HL-60 (cell line): ENCODE measurements at regions not wholly inside any gene's neighbourhood (a gene's known extent, or its start where the extent isn't known, plus 50 kb on each side); places are given as distances from the start of the nearest gene placed in this dataset.

ENCODE experiments used
- DNase-seq, 2 experiments: peaks; one replicate each; pipeline ENCODE4 v3.0.0-alpha.2; 2010 to 2020; ENCODE audit warnings: low read depth in 1 of 2, low spot score in 1 of 2
- H3K27ac ChIP-seq: fragments of 250-450 bp; sonication (Bioruptor Pico); replicated peaks from 2 replicates; pipeline ENCODE4 v1.5.1; 2020; ENCODE audit warnings: mild to moderate bottlenecking, moderate library complexity
- H3K27me3 ChIP-seq: fragments of 250-450 bp; sonication (Bioruptor Pico); 2 replicates; pipeline ENCODE4 v1.5.1; 2021; ENCODE audit warnings: mild to moderate bottlenecking, moderate library complexity; ENCODE audit not compliant: insufficient read depth, poor library complexity, severe bottlenecking
- H3K4me3 ChIP-seq: replicated peaks from 2 replicates; pipeline ENCODE4 v1.5.1; 2011; ENCODE audit warnings: mild to moderate bottlenecking, control low read depth, low read length; ENCODE audit not compliant: insufficient read depth
- CTCF ChIP-seq: IDR thresholded peaks from one replicate; pipeline ENCODE4 v1.5.1; 2011; ENCODE audit warnings: low read length, control low read depth, inconsistent platforms; ENCODE audit not compliant: insufficient read depth
- GABPA ChIP-seq: IDR thresholded peaks from 2 replicates; pipeline ENCODE4 v1.6.1; 2012; ENCODE audit warnings: low read depth
- POLR2AphosphoS5 ChIP-seq: IDR thresholded peaks from 2 replicates; pipeline ENCODE4 v1.6.1; 2012; ENCODE audit warnings: low read depth
- REST ChIP-seq: IDR thresholded peaks from 2 replicates; pipeline ENCODE4 v1.6.1; 2012; ENCODE audit warnings: low read depth; ENCODE audit not compliant: insufficient replicate concordance
- SPI1 ChIP-seq: IDR thresholded peaks from 2 replicates; pipeline ENCODE4 v1.6.1; 2012; ENCODE audit warnings: low read depth, mild to moderate bottlenecking, borderline replicate concordance

DNA sequence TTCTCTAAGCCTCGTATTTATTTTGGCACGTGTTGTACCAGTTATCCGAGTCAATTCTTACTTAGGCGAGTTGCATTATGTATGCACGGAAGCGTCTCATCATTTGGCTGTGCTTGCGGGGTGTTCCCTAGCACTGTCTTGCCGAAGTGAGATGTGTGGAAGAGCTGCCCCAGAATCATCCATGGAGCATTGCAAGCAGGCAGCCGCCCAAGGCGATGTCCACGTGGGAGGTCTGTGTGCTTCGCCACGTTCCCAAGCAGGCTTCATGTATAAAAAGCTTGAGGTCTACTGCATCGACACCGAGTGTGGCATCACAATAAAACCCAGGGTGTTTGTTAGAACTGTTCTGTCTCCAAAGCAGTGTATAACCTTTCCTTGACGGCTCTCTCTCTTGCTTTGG is 849.9 kb downstream of the DCDC2C start:
- H3K27me3 ChIP-seq = no peaks in the 10 kb centered on the region
- DNase-seq = no peak
- no peak overlapping the region for H3K27ac ChIP-seq
- no peak for TF ChIP-seq CTCF
- TF ChIP-seq SPI1 = no peak
- TF ChIP-seq POLR2AphosphoS5 = no peak
- no peak for TF ChIP-seq GABPA
- no peak overlapping the region for H3K4me3 ChIP-seq

GRCh38 chr2:4556135-4556896 is 852.9 kb downstream of the DCDC2C start:
- no peak for DNase-seq
- H3K27ac ChIP-seq = no peak overlapping the region
- no peaks in the 10 kb centered on the region for H3K27me3 ChIP-seq
- TF ChIP-seq REST (no peak), CTCF (no peak), GABPA (no peak), POLR2AphosphoS5 (no peak), SPI1 (no peak)
- H3K4me3 ChIP-seq = no peak overlapping the region

DNA sequence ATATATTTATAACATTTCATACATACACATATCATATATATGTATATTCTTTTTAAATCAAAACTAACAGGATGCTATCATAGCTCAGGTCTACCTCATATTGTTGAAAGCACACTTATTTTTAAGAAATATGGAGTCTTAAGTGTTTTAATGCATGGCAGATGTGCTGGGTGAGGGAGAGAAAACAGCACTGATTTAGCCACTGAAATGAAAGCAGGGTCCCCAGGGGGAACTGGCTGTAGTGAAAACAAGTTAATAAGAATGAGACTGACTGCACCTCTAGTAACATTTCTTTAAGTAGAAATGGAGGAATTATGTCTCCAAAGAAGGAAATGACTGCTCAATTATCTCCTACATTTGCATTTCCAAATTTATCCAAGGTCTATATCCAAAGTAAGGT is 857.8 kb downstream of the DCDC2C start:
- DNase-seq = no peak
- H3K4me3 ChIP-seq = no peak overlapping the region
- no peak for TF ChIP-seq CTCF
- no peaks in the 10 kb centered on the region for H3K27me3 ChIP-seq
- H3K27ac ChIP-seq = no peak overlapping the region

GRCh38 chr2:4576075-4576474 is 872.7 kb downstream of the DCDC2C start:
- no peak overlapping the region for H3K27ac ChIP-seq
- H3K27me3 ChIP-seq = no peaks in the 10 kb centered on the region
- no peak for TF ChIP-seq REST
- TF ChIP-seq GABPA = no peak
- TF ChIP-seq SPI1 = no peak
- no peak for TF ChIP-seq POLR2AphosphoS5
- no peak for TF ChIP-seq CTCF
- no peak overlapping the region for H3K4me3 ChIP-seq
- DNase-seq = no peak
